ENCODE measurements at regions not wholly inside any gene's neighbourhood (a gene's known extent, or its start where the extent isn't known, plus 50 kb on each side); places are given as distances from the start of the nearest gene placed in this dataset.

GRCh38 chr3:96039632-96040031 lies 774.8 kb upstream of the EPHA6 start:
- no peak for DNase-seq (ENCODE audit: extremely low read depth, insufficient read length)
- Histone ChIP-seq H3K36me3 (ENCODE audit: control insufficient read depth, insufficient read depth, low read length) (no peaks in the 10 kb centered on the region), H3K27me3 (replicated peaks; ENCODE audit: control insufficient read depth, insufficient read depth, low read length) (no peaks in the 10 kb centered on the region), H3K4me3 (replicated peaks; ENCODE audit: low read depth, low read length) (no peak overlapping the region)
- TF ChIP-seq CTCF (IDR thresholded peaks at IDR 0.05; ENCODE audit: insufficient read depth, low read length, poor library complexity, severe bottlenecking): no peak

GRCh38 chr3:96059301-96059700 lies 755.1 kb upstream of the EPHA6 start:
- DNase-seq (ENCODE audit: extremely low read depth, insufficient read length): no peak
- H3K4me3 ChIP-seq (replicated peaks; ENCODE audit: low read depth, low read length): no peak overlapping the region
- no peaks in the 10 kb centered on the region for H3K27me3 ChIP-seq (replicated peaks; ENCODE audit: control insufficient read depth, insufficient read depth, low read length)
- no peak for TF ChIP-seq CTCF (IDR thresholded peaks at IDR 0.05; ENCODE audit: insufficient read depth, low read length, poor library complexity, severe bottlenecking)
- no peaks in the 10 kb centered on the region for H3K36me3 ChIP-seq (ENCODE audit: control insufficient read depth, insufficient read depth, low read length)

GRCh38 chr3:96069065-96069464 lies 745.3 kb upstream of the EPHA6 start:
- Histone ChIP-seq H3K4me3 (replicated peaks; ENCODE audit: low read depth, low read length) (no peak overlapping the region), H3K36me3 (ENCODE audit: control insufficient read depth, insufficient read depth, low read length) (no peaks in the 10 kb centered on the region), H3K27me3 (replicated peaks; ENCODE audit: control insufficient read depth, insufficient read depth, low read length) (no peaks in the 10 kb centered on the region)
- no peak for DNase-seq (ENCODE audit: extremely low read depth, insufficient read length)
- TF ChIP-seq CTCF (IDR thresholded peaks at IDR 0.05; ENCODE audit: insufficient read depth, low read length, poor library complexity, severe bottlenecking): no peak

- Histone ChIP-seq H3K27me3 (replicated peaks; ENCODE audit: control insufficient read depth, insufficient read depth, low read length) (no peaks in the 10 kb centered on the region), H3K4me3 (replicated peaks; ENCODE audit: low read depth, low read length) (no peak overlapping the region), H3K36me3 (ENCODE audit: control insufficient read depth, insufficient read depth, low read length) (no peaks in the 10 kb centered on the region)
- no peak for TF ChIP-seq CTCF (IDR thresholded peaks at IDR 0.05; ENCODE audit: insufficient read depth, low read length, poor library complexity, severe bottlenecking)
- no peak for DNase-seq (ENCODE audit: extremely low read depth, insufficient read length)
Measured at GRCh38 chr3:96070678-96071077, 743.7 kb upstream of the EPHA6 start.

GRCh38 chr3:96071097-96071496 lies 743.3 kb upstream of the EPHA6 start:
- no peak for DNase-seq (ENCODE audit: extremely low read depth, insufficient read length)
- Histone ChIP-seq H3K36me3 (ENCODE audit: control insufficient read depth, insufficient read depth, low read length) (no peaks in the 10 kb centered on the region), H3K27me3 (replicated peaks; ENCODE audit: control insufficient read depth, insufficient read depth, low read length) (no peaks in the 10 kb centered on the region), H3K4me3 (replicated peaks; ENCODE audit: low read depth, low read length) (no peak overlapping the region)
- no peak for TF ChIP-seq CTCF (IDR thresholded peaks at IDR 0.05; ENCODE audit: insufficient read depth, low read length, poor library complexity, severe bottlenecking)

- no peaks in the 10 kb centered on the region for H3K27me3 ChIP-seq (replicated peaks; ENCODE audit: control insufficient read depth, insufficient read depth, low read length)
- no peak for DNase-seq (ENCODE audit: extremely low read depth, insufficient read length)
- TF ChIP-seq CTCF (IDR thresholded peaks at IDR 0.05; ENCODE audit: insufficient read depth, low read length, poor library complexity, severe bottlenecking): no peak
- no peak overlapping the region for H3K4me3 ChIP-seq (replicated peaks; ENCODE audit: low read depth, low read length)
- H3K36me3 ChIP-seq (ENCODE audit: control insufficient read depth, insufficient read depth, low read length): no peaks in the 10 kb centered on the region
Measured at GRCh38 chr3:96072226-96072625, 742.2 kb upstream of the EPHA6 start.
